H9 (cell line): ENCODE measurements at regions not wholly inside any gene's neighbourhood (a gene's known extent, or its start where the extent isn't known, plus 50 kb on each side); places are given as distances from the start of the nearest gene placed in this dataset.

Experiments used
- DNase-seq: peaks from one replicate; pipeline ENCODE4 v3.0.0-alpha.2; 2017
- H2AFZ ChIP-seq: one replicate; pipeline ENCODE4 v1.6.1; 2013; ENCODE audit warnings: mild to moderate bottlenecking, low read length, control low read depth, moderate library complexity
- H2AK5ac ChIP-seq: 2 replicates; pipeline ENCODE4 v1.6.1; 2013; ENCODE audit warnings: low read length, control low read depth, mixed read lengths; ENCODE audit not compliant: insufficient read length
- H2BK120ac ChIP-seq: one replicate; pipeline ENCODE4 v1.6.1; 2013; ENCODE audit warnings: low read depth, mild to moderate bottlenecking, low read length, control low read depth, inconsistent platforms; ENCODE audit not compliant: poor library complexity, severe bottlenecking
- H2BK12ac ChIP-seq: 2 replicates; pipeline ENCODE4 v1.6.1; 2013; ENCODE audit warnings: low read length, control low read depth, mixed read lengths, low read depth; ENCODE audit not compliant: insufficient read length
- H2BK15ac ChIP-seq: 2 replicates; pipeline ENCODE4 v1.6.1; 2013; ENCODE audit warnings: low read depth, low read length, control low read depth
- H2BK20ac ChIP-seq: one replicate; pipeline ENCODE4 v1.6.1; 2013; ENCODE audit warnings: low read depth, mild to moderate bottlenecking, low read length, control low read depth, inconsistent platforms; ENCODE audit not compliant: poor library complexity, severe bottlenecking
- H2BK5ac ChIP-seq: 2 replicates; pipeline ENCODE4 v1.6.1; 2013; ENCODE audit warnings: low read length, control low read depth, mixed read lengths; ENCODE audit not compliant: insufficient read length
- H3K14ac ChIP-seq: 2 replicates; pipeline ENCODE4 v1.6.1; 2013; ENCODE audit warnings: low read length, control low read depth; ENCODE audit not compliant: insufficient read depth
- H3K18ac ChIP-seq: 2 replicates; pipeline ENCODE4 v1.6.1; 2013; ENCODE audit warnings: low read depth, mild to moderate bottlenecking, mixed read lengths, low read length, control low read depth; ENCODE audit not compliant: insufficient read length
- H3K23ac ChIP-seq: 2 replicates; pipeline ENCODE4 v1.6.1; 2013; ENCODE audit warnings: low read length, control low read depth, mixed read lengths, low read depth; ENCODE audit not compliant: insufficient read length
- H3K23me2 ChIP-seq: 2 replicates; pipeline ENCODE4 v1.6.1; 2013; ENCODE audit warnings: low read depth, mild to moderate bottlenecking, mixed read lengths, low read length, control low read depth; ENCODE audit not compliant: insufficient read length, poor library complexity, severe bottlenecking
- H3K27ac ChIP-seq: 2 replicates; pipeline ENCODE4 v1.5.1; 2013; ENCODE audit warnings: low read length, control low read depth, mixed read lengths, low read depth; ENCODE audit not compliant: insufficient read length
- H3K27me3 ChIP-seq: 2 replicates; pipeline ENCODE4 v1.6.1; 2013; ENCODE audit warnings: low read length, control low read depth, inconsistent platforms; ENCODE audit not compliant: insufficient read depth
- H3K4ac ChIP-seq: 2 replicates; pipeline ENCODE4 v1.6.1; 2013; ENCODE audit warnings: low read depth, mild to moderate bottlenecking, control low read depth, inconsistent platforms, low read length, moderate library complexity
- H3K4me1 ChIP-seq: 2 replicates; pipeline ENCODE4 v1.6.1; 2013; ENCODE audit warnings: low read length, control low read depth, inconsistent platforms; ENCODE audit not compliant: insufficient read depth
- H3K4me2 ChIP-seq: 2 replicates; pipeline ENCODE4 v1.6.1; 2013; ENCODE audit warnings: low read length, control low read depth, mixed read lengths; ENCODE audit not compliant: insufficient read length, insufficient read depth
- H3K56ac ChIP-seq: 2 replicates; pipeline ENCODE4 v1.6.1; 2013; ENCODE audit warnings: low read depth, mild to moderate bottlenecking, mixed read lengths, low read length, control low read depth; ENCODE audit not compliant: insufficient read length
- H3K79me1 ChIP-seq: 2 replicates; pipeline ENCODE4 v1.6.1; 2013; ENCODE audit warnings: low read depth, mild to moderate bottlenecking, moderate library complexity, low read length, control low read depth, inconsistent platforms; ENCODE audit not compliant: insufficient read depth, poor library complexity, severe bottlenecking
- H3K79me2 ChIP-seq: 2 replicates; pipeline ENCODE4 v1.6.1; 2013; ENCODE audit warnings: low read length, control low read depth, inconsistent platforms; ENCODE audit not compliant: insufficient read depth
- H3K9ac ChIP-seq: 2 replicates; pipeline ENCODE4 v1.6.1; 2013; ENCODE audit warnings: low read length, control low read depth, mixed read lengths; ENCODE audit not compliant: insufficient read length; ENCODE audit errors: extremely low read depth
- H3K9me3 ChIP-seq: one replicate; pipeline ENCODE4 v1.6.1; 2013; ENCODE audit warnings: low read depth, low read length, inconsistent platforms; ENCODE audit not compliant: control insufficient read depth
- H3T11ph ChIP-seq: one replicate; pipeline ENCODE4 v1.6.1; 2013; ENCODE audit warnings: mild to moderate bottlenecking, low read length, control low read depth, inconsistent platforms
- H4K20me1 ChIP-seq: one replicate; pipeline ENCODE4 v1.6.1; 2013; ENCODE audit not compliant: control insufficient read depth, insufficient read length, insufficient read depth
- H4K5ac ChIP-seq: 2 replicates; pipeline ENCODE4 v1.6.1; 2013; ENCODE audit warnings: low read depth, mild to moderate bottlenecking, mixed read lengths, low read length, control low read depth; ENCODE audit not compliant: insufficient read length
- H4K8ac ChIP-seq: replicated peaks from 2 replicates; pipeline ENCODE4 v1.6.1; 2013; ENCODE audit warnings: low read length, control low read depth, mixed read lengths, low read depth; ENCODE audit not compliant: insufficient read length
- H4K91ac ChIP-seq: 2 replicates; pipeline ENCODE4 v1.6.1; 2013; ENCODE audit warnings: low read depth, mild to moderate bottlenecking, moderate library complexity, mixed read lengths, low read length, control low read depth; ENCODE audit not compliant: insufficient read length
- H3K27ac Mint-ChIP-seq, 3 experiments: 2 replicates in 2 of 3; 3 replicates in 1 of 3; pipeline ENCODE4 v1.8.0; 2020 to 2021; ENCODE audit warnings: mixed read lengths in 3 of 3, mild to moderate bottlenecking in 1 of 3, moderate library complexity in 1 of 3
- H3K27me3 Mint-ChIP-seq: 2 replicates; pipeline ENCODE4 v1.8.0; 2021; ENCODE audit warnings: low read depth, mild to moderate bottlenecking, moderate library complexity, mixed read lengths
- H3K36me3 Mint-ChIP-seq, 3 experiments: 2 replicates in 2 of 3; 3 replicates in 1 of 3; pipeline ENCODE4 v1.8.0; 2020 to 2021; ENCODE audit warnings: low read depth in 3 of 3, mixed read lengths in 3 of 3; ENCODE audit not compliant: insufficient read depth in 1 of 3
- H3K4me1 Mint-ChIP-seq, 2 experiments: 2 replicates each; pipeline ENCODE4 v1.8.0; 2020; ENCODE audit warnings: mixed read lengths in 2 of 2
- H3K4me3 Mint-ChIP-seq, 2 experiments: 2 replicates in 1 of 2; 3 replicates in 1 of 2; pipeline ENCODE4 v1.8.0; 2020 to 2021; ENCODE audit warnings: mild to moderate bottlenecking in 2 of 2, mixed read lengths in 2 of 2, moderate library complexity in 1 of 2
- H3K9me3 Mint-ChIP-seq, 2 experiments: 2 replicates in 1 of 2; 3 replicates in 1 of 2; pipeline ENCODE4 v1.8.0; 2020; ENCODE audit warnings: mild to moderate bottlenecking in 2 of 2, mixed read lengths in 2 of 2, moderate library complexity in 1 of 2
- CTCF ChIP-seq: fragments of 200-600 bp; sonication (generic); conservative IDR thresholded peaks from 3 replicates; pipeline ENCODE4 v1.8.0; 2021; ENCODE audit warnings: antibody characterized with exemption, mild to moderate bottlenecking
- WGBS: extraction: QIAGEN DNeasy Blood & Tissue Kit; methylation state at CpG from one replicate; pipeline ENCODE4 v1.1.7; 2013; ENCODE audit warnings: missing lambda C conversion rate, low lambda C conversion rate, mixed read lengths; ENCODE audit not compliant: insufficient read length; ENCODE audit errors: extremely low coverage; 5-methylcytosine and 5-hydroxymethylcytosine counted together

GRCh38 chr10:16384021-16384420, 52.8 kb upstream of the PTER start:
- Histone ChIP-seq H3K9ac (no peak overlapping the region), H2AK5ac (no peak overlapping the region), H3K79me2 (no peaks in the 10 kb centered on the region), H3K18ac (no peak overlapping the region), H3K23me2 (no peaks in the 10 kb centered on the region), H3K14ac (no peak overlapping the region), H4K5ac (no peak overlapping the region), H4K91ac (no peak overlapping the region), H3K79me1 (no peaks in the 10 kb centered on the region), H2AFZ (no peak overlapping the region), H2BK12ac (no peak overlapping the region), H4K20me1 (no peaks in the 10 kb centered on the region), H3K23ac (no peak overlapping the region), H4K8ac (no peak overlapping the region), H2BK20ac (no peak overlapping the region), H3K4me2 (no peak overlapping the region), H3K27ac (no peak overlapping the region), H3K56ac (no peak overlapping the region), H3K27me3 (no peaks in the 10 kb centered on the region), H3K4me1 (peaks cover 4% of the 10 kb centered on the region; the same call in 1 of the 2 replicates), H3T11ph (no peak overlapping the region), H3K4ac (no peak overlapping the region), H2BK15ac (no peak overlapping the region), H2BK5ac (no peak overlapping the region), H2BK120ac (no peak overlapping the region), H3K9me3 (no peaks in the 10 kb centered on the region)
- H3K9me3 Mint-ChIP-seq, result no peaks in the 10 kb centered on the region
- peak overlapping the region; percentile 24 to 80 (median 44); a peak in 3 of 7 replicates for H3K27ac Mint-ChIP-seq
- WGBS, result no CpG with 5 or more reads among the region's 12 CpGs
- H3K4me3 Mint-ChIP-seq, result no peak overlapping the region
- no peak for TF ChIP-seq CTCF
- peaks cover 33 to 45% of the 10 kb centered on the region in 2 experiments for H3K4me1 Mint-ChIP-seq
- no peak for DNase-seq
- H3K27me3 Mint-ChIP-seq, result no peaks in the 10 kb centered on the region
- peaks cover 0 to 6% (median 4%) of the 10 kb centered on the region in 3 experiments; a peak in 5 of 7 replicates for H3K36me3 Mint-ChIP-seq
